CD4-positive, alpha-beta T cell treated with Interleukin-17A for 1 hour (primary cell): ENCODE measurements at regions not wholly inside any gene's neighbourhood (a gene's known extent, or its start where the extent isn't known, plus 50 kb on each side); places are given as distances from the start of the nearest gene placed in this dataset.

ENCODE experiments used
- DNase-seq: peaks from one replicate; pipeline ENCODE4 v3.0.0-alpha.2; 2020

DNA sequence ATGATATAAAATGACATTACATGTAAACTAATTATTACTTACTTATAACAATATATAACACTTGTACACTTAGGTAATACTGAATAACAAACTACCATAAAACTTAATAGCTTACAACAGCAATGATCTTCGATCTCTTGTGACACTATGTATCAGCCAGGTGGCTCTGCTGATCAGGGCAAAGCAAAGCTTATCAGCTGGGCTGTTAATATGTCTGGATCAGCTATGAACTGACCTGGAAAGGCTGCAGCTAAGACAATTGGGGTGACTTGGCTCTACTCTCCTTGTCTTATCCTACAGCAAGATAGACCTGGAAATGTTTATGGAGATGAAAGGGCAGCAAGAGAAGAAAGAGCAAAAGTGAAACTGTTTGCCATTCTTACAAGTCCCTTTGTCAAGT lies 511.3 kb downstream of the TLR4 start:
- DNase-seq: no peak

- no peak for DNase-seq
Measured at GRCh38 chr9:118222375-118222774, 518.2 kb downstream of the TLR4 start.

DNA sequence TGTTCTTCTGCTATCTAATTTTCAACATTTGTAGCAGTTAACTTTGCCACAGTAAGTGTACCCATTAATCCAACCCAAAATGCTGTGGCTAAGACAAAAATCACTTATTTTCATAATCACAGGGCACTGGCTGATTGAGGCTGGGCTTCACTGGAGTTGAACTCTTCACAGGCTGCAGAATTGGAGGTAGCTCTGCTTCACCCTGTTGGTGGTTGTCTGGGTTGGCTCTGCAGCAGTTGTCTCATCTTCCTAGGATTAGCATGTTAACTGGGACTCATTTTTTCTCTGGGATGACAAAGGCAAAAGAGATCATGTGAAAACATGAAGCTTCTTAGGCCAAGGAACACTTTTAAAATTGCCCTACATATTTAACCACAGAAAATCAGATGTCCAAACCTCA lies 518.9 kb downstream of the TLR4 start:
- DNase-seq: no peak

DNA sequence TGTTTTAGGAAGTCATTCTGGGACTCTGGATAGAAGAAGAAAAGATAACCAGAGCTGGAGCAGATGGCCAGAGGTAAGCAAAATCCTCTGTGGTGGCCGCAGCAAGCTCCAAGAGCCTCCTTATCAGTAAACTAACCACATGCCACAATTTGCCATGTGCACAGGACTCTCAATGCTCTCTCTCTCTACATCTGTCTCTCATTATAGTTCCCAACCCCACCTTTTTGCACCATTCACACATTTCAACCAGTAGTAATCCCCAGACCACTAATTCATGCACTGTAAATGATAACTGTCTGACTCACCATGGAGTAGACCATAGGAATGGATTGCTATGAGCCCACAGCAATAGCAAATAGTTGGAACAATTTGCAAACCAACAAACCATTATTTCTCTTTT lies 526.1 kb downstream of the TLR4 start:
- no peak for DNase-seq

DNA sequence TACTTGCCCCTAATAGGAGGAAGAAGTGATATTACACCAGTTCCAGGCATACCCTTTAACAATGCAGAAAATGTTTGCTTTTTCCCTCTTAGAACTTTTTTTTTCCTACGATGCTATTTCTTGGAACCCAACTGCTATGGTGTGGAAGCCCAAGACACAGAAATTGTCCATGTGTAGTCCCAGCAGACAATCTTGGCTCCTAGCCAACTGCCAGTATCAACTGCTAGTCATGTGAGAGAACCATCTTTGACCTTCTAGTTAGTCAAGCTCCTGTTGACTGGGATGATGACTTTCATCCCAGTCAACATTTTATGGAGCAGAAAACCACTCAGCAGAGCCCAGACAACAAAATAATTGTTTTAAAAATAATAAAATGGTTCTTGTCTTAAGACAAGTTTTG lies 532.4 kb downstream of the TLR4 start:
- DNase-seq: no peak

- no peak for DNase-seq
Measured at GRCh38 chr9:118238139-118238538, 533.9 kb downstream of the TLR4 start.

GRCh38 chr9:118252027-118252426 lies 547.8 kb downstream of the TLR4 start:
- no peak for DNase-seq

GRCh38 chr9:118262191-118262590 lies 558.0 kb downstream of the TLR4 start:
- no peak for DNase-seq

GRCh38 chr9:118263949-118264348 lies 559.7 kb downstream of the TLR4 start:
- DNase-seq: no peak

- no peak for DNase-seq
Measured at GRCh38 chr9:118268046-118268445, 563.8 kb downstream of the TLR4 start.

- no peak for DNase-seq
Measured at GRCh38 chr9:118269623-118270022, 565.4 kb downstream of the TLR4 start.

DNA sequence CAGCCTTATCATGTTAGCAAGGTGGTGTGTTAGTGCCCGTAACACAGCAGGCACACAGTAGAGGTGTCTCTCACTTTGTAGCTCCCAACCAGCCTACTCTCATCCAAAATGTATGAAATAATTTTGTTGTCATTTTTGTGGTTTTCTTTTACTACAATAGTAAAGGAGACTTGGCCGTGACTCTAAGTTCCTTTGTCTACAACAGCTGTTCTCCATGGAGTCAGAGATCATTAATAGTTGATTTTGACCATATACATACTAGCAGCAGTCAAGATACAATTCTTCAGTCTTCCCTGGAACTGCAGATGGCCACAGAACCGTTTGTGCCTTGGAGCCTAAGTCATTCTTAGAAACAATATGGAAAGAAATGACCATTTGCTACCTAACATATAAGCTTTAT lies 567.1 kb downstream of the TLR4 start:
- DNase-seq: no peak

- no peak for DNase-seq
Measured at GRCh38 chr9:118271936-118272335, 567.7 kb downstream of the TLR4 start.

DNA sequence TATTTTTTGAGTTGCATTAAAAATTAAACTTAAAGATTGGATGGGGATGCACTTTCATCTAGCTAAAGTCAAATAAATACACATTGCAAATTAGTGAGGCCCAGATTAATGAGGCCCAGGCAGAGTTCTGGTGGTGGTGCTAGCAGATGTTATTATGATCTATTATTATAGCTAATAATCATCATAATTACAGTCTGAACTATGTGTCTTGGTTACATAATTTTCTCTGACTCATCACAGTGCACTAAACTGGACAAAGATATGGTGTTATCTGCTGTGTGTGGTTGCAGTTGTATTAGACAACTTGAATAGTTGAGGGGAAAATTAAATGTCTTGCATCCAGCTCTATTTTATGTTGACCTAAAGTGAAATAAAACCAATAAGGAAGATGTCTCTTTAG lies 568.8 kb downstream of the TLR4 start:
- no peak for DNase-seq

DNA sequence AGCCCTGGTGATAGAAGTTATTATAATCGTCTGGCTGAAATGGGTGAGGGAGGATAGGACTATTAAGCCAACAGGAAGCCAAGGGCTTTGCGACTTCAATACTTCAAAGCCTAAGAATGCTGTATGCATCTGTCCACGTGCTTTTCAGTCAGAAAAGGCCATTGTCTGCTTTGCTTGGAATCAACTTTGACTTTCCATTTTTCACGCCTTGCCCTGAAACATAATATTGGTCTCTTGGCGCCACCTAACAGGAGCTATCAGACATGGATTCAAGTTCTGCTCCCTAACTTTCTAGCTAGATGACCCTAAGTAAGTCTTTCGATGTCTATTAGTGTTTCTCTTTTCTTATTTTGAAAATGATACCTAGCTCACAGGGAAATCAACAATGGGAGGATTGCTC lies 572.6 kb downstream of the TLR4 start:
- DNase-seq: no peak

DNA sequence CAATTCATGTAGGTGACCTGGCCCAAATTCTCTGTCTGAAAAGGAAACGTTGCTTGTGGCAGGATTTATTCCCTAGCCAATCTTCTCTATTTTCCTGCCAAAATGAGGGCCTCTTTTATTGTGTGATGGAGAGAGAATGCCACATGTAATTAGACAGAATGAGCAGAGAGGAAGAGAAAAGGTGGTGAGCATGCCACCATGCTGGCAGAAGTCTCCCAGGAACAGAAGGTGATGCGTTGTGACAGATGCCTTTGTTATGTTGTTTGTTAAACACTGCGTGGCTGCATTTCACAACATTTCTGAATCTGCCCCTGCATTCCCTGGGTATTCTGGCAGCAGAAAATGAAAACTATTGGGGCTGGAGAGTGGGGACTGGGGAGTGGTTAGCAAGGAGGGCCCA lies 577.6 kb downstream of the TLR4 start:
- no peak for DNase-seq

DNA sequence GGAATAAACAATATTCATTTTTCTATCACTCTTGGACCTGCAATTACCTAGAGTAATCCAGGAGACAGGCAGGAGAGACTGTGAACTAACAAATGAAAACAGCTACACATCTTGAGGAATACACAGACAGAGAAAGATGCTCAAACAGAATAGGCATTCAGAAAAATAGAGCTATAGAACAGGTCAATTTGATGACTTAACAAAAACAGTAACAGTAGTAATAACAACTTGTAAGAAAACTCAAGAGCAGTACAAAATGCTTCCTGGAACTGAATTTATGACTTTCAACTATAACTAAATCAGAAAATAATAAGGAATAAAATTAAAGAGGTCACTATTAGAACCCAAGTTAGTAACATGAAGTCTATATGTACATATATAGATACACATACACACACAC lies 579.3 kb downstream of the TLR4 start:
- no peak for DNase-seq

GRCh38 chr9:118290116-118290515 lies 585.9 kb downstream of the TLR4 start:
- DNase-seq: no peak

DNA sequence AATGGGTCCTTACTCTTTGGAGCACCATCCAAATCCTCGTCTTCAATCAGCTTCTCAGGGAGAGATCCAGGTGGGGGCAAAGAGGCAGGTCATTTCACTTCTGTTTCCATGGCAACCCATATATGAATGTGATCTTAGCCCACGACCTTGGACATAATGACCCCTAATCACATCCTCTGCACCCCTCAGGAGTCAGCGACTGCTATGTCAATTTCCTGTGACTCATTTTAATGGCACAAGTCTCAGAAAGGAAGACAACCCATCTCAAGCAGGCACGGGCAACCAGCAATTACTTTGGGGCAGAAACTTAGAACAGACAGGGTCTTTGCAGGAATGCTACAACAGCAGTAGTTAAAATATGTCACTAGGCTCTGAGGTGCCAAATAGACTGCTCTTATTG lies 591.2 kb downstream of the TLR4 start:
- DNase-seq: no peak

DNA sequence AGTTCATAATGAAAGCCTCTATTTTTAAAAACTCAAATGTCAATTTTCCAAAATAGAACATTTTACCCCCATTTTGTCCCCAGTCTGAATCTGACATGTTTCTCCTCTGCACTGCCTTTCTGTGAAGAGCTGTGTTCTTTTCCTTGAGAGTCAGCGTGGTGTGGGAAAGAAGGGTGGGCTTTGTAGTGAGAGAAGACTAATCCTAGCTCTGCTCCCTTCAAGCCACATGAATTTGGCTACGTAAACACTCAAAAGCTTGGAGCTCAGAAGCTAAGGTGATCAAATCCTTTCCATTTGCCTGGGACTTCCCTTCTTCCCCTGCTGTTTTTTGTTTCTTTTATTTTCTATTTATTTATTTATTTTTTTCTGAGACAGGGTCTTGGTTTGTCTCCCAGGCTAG lies 598.5 kb downstream of the TLR4 start:
- no peak for DNase-seq

DNA sequence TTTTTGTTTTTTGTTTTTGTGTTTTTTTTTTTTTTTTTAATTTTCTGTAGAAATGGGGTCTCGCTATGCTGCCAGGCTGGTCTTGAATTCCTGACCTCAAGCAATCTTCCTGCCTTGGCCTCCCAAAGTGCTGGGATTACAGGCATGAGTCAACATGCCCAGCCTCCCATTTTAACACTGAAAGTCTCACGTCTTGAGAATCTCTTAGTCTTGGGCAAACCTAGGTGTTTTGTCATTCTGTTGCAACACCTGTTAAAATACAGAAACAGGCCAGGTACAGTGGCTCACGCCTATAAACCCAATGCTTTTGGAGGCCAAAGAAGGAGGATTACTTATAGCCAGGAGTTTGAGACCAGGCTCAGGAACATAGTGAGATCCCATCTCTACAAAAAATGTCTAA lies 599.0 kb downstream of the TLR4 start:
- no peak for DNase-seq

GRCh38 chr9:118305331-118305730 lies 601.1 kb downstream of the TLR4 start:
- no peak for DNase-seq

DNA sequence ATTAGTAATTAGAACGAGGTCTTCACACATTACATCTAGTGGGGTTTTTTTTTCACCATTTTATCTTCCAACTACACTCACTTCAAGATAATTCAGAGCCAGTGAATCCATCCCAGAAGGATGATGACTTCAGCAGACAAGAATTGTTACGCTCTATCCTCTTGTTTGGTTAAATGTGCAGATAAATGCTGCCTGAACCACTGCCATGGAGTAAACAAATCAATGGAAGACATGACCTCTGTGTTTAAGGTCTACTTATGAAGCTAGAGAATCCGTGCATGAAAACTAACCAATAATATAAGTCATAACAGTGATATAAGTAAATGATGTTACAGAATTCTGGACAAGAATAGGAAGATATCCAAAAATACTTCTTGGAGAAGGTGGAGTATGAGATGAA lies 602.6 kb downstream of the TLR4 start:
- no peak for DNase-seq

GRCh38 chr9:118313965-118314364 lies 609.8 kb downstream of the TLR4 start:
- no peak for DNase-seq

- DNase-seq: no peak
Measured at GRCh38 chr9:118316831-118317343, 612.7 kb downstream of the TLR4 start.
